DOHH2 (cell line): ENCODE measurements at regions not wholly inside any gene's neighbourhood (a gene's known extent, or its start where the extent isn't known, plus 50 kb on each side); places are given as distances from the start of the nearest gene placed in this dataset.

Source experiments
- H3F3A ChIP-seq: fragments of 200-600 bp; sonication (generic), shearing (Covaris generic); 2 replicates; pipeline ENCODE4 v1.6.0; 2016; ENCODE audit warnings: antibody characterized with exemption, mild to moderate bottlenecking; ENCODE audit not compliant: control insufficient read depth, insufficient read depth
- H3K27ac ChIP-seq: fragments of 200-600 bp; sonication (generic); 2 replicates; pipeline ENCODE4 v1.5.1; 2014; ENCODE audit warnings: low read depth, mild to moderate bottlenecking, low read length, moderate library complexity
- H3K27me3 ChIP-seq: fragments of 200-600 bp; sonication (generic); 2 replicates; pipeline ENCODE4 v1.6.1; 2014; ENCODE audit warnings: mild to moderate bottlenecking, low read length, mixed read lengths; ENCODE audit not compliant: control insufficient read depth
- H3K36me3 ChIP-seq: fragments of 200-600 bp; sonication (generic); 2 replicates; pipeline ENCODE4 v1.6.1; 2014; ENCODE audit warnings: mild to moderate bottlenecking, low read length, moderate library complexity, mixed read lengths; ENCODE audit not compliant: control insufficient read depth
- H3K4me1 ChIP-seq: fragments of 200-600 bp; sonication (generic); 2 replicates; pipeline ENCODE4 v1.6.1; 2014; ENCODE audit warnings: mild to moderate bottlenecking, low read length, mixed read lengths; ENCODE audit not compliant: control insufficient read depth
- H3K4me2 ChIP-seq: fragments of 200-600 bp; sonication (generic); 2 replicates; pipeline ENCODE4 v1.6.0; 2014; ENCODE audit warnings: mild to moderate bottlenecking, low read length, moderate library complexity
- H3K4me3 ChIP-seq: fragments of 200-600 bp; sonication (generic); 2 replicates; pipeline ENCODE4 v1.5.1; 2014; ENCODE audit warnings: mild to moderate bottlenecking, low read length, mixed read lengths
- H3K79me2 ChIP-seq: fragments of 200-600 bp; sonication (generic); 2 replicates; pipeline ENCODE4 v1.6.1; 2014; ENCODE audit warnings: mild to moderate bottlenecking, low read length, mixed read lengths; ENCODE audit not compliant: control insufficient read depth
- H3K9me2 ChIP-seq: fragments of 200-600 bp; sonication (generic); replicated peaks from 2 replicates; pipeline ENCODE4 v1.6.1; 2014; ENCODE audit warnings: mild to moderate bottlenecking, low read length, mixed read lengths; ENCODE audit not compliant: control insufficient read depth
- H3K9me3 ChIP-seq: fragments of 200-600 bp; sonication (generic); 2 replicates; pipeline ENCODE4 v1.6.1; 2014; ENCODE audit warnings: antibody characterized with exemption, low read length, mixed read lengths; ENCODE audit not compliant: control insufficient read depth, insufficient read depth
- H4K20me1 ChIP-seq: fragments of 200-600 bp; sonication (generic); 2 replicates; pipeline ENCODE4 v1.6.0; 2014; ENCODE audit warnings: low read depth, mild to moderate bottlenecking, antibody characterized with exemption, low read length, moderate library complexity; ENCODE audit not compliant: control insufficient read depth, insufficient read depth
- CTCF ChIP-seq: fragments of 200-600 bp; sonication (generic); IDR thresholded peaks from one replicate; pipeline ENCODE4 v1.5.1; 2014; ENCODE audit warnings: antibody characterized with exemption, mild to moderate bottlenecking, low read depth, low read length; ENCODE audit not compliant: poor library complexity, severe bottlenecking
- EZH2phosphoT487 ChIP-seq: fragments of 200-600 bp; sonication (generic); IDR thresholded peaks from 2 replicates; pipeline ENCODE4 v1.6.1; 2017; ENCODE audit warnings: borderline replicate concordance, mild to moderate bottlenecking, antibody characterized with exemption, low read length, moderate library complexity, mixed read lengths

DNA sequence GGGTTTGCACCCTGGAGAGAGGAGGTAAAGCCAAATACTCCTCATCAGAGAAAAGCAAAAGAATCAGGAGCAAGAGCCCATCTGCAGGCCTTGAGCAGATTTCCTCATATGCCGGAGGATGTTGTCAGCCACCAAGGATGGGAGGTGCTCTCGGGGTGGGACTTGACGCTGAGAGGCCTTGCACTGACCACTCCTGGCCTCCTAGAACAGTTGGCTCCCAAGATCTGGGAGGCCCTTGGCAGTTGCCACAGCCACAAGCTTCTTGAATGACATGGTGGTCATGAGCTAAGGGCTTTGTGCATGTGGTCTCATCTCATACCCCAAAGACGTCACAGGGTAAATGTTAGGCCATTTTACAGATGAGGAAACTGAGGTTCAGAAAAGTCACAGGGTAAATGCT is 75.2 kb upstream of the PMEPA1 start:
- no peaks in the 10 kb centered on the region for H3K9me2 ChIP-seq
- no peaks in the 10 kb centered on the region for H3K4me1 ChIP-seq
- H4K20me1 ChIP-seq: no peaks in the 10 kb centered on the region
- no peaks in the 10 kb centered on the region for H3K79me2 ChIP-seq
- no peak for TF ChIP-seq EZH2phosphoT487
- no peak for TF ChIP-seq CTCF
- H3K4me2 ChIP-seq: no peak overlapping the region
- no peaks in the 10 kb centered on the region for H3K36me3 ChIP-seq
- no peaks in the 10 kb centered on the region for H3F3A ChIP-seq
- no peak overlapping the region for H3K27ac ChIP-seq
- peaks cover 13% of the 10 kb centered on the region for H3K27me3 ChIP-seq
- H3K4me3 ChIP-seq: no peak overlapping the region
- H3K9me3 ChIP-seq: no peaks in the 10 kb centered on the region

DNA sequence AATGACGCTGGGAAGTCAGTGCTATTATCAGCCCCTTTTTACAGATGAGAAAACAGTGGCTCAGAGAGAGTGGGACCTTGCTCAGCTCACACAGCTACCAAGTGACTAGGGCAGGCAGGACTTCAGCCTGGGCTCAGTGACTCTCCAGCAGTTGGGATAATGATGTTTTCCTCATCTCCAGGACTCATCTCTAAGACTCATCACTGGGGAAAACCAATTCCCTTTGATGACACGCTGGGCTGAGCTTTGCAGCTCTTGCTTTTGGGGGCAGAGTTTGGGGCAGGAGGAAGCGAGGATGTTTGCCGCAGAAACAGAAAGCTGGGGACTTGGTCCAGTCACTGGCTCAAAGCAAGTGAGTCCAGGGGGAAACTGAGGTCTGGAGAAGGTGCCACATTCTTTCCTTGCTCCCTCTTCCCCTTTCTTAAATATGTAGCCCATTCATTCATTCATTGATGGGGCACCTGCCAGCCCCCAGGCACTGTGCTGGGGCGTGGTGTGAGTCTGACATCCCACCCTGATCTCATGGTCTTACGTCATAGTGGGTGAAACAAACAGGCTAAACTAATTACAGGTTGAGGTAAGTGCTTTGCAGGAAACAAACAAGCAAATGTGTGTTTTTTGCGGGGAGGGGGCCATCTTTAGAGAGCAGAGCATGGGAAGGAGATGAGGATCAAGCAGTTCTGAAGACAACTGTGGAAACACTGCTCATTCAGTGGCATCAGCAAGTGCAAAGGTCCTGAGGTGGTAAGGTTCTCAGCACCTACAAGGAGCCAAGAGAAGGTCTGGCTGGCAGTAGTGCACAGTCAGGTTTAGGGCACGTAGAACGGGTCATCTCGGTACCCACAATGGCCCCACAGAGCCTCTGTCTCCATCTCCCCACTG is 74.4 kb upstream of the PMEPA1 start:
- no peak overlapping the region for H3K4me2 ChIP-seq
- H3K27ac ChIP-seq: no peak overlapping the region
- TF ChIP-seq EZH2phosphoT487 (no peak), CTCF (no peak)
- H3K9me3 ChIP-seq: no peaks in the 10 kb centered on the region
- H3K4me3 ChIP-seq: no peak overlapping the region
- no peaks in the 10 kb centered on the region for H3K36me3 ChIP-seq
- H3F3A ChIP-seq: no peaks in the 10 kb centered on the region
- H3K4me1 ChIP-seq: no peaks in the 10 kb centered on the region
- H3K9me2 ChIP-seq: no peaks in the 10 kb centered on the region
- H4K20me1 ChIP-seq: no peaks in the 10 kb centered on the region
- H3K27me3 ChIP-seq: peaks cover 18% of the 10 kb centered on the region
- no peaks in the 10 kb centered on the region for H3K79me2 ChIP-seq

GRCh38 chr20:57783196-57783595 is 73.4 kb upstream of the PMEPA1 start:
- H3K4me2 ChIP-seq: no peak overlapping the region
- TF ChIP-seq EZH2phosphoT487: no peak
- no peaks in the 10 kb centered on the region for H3K9me3 ChIP-seq
- H3K4me1 ChIP-seq: peaks cover 1% of the 10 kb centered on the region
- no peak overlapping the region for H3K27ac ChIP-seq
- H3F3A ChIP-seq: no peaks in the 10 kb centered on the region
- H3K36me3 ChIP-seq: no peaks in the 10 kb centered on the region
- H3K27me3 ChIP-seq: peaks cover 23% of the 10 kb centered on the region
- H4K20me1 ChIP-seq: no peaks in the 10 kb centered on the region
- H3K9me2 ChIP-seq: no peaks in the 10 kb centered on the region
- H3K4me3 ChIP-seq: no peak overlapping the region
- H3K79me2 ChIP-seq: no peaks in the 10 kb centered on the region

DNA sequence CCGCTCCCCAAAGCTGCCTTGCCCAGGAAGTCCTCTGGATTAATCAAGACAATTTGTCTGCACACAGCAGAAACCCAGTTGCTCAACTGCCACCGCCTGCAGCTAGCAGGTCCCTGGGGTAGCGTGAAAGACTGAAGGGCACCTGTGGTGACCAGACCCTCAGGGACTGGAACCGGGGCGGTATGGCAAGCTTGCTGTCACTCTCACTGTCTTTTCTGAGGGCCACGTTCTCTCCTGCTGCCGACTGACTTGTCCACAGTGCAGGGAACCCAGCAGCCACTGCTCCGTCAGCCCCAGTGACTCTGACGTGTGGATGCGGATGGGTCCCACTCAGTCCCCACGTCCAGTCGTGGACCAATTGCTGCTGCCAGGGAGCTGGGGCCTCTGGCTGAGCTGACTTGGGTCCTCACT is 72.8 kb upstream of the PMEPA1 start:
- Histone ChIP-seq H3K9me2 (no peaks in the 10 kb centered on the region), H3K4me2 (no peak overlapping the region), H3K9me3 (no peaks in the 10 kb centered on the region), H3K4me1 (peaks cover 6% of the 10 kb centered on the region), H3F3A (no peaks in the 10 kb centered on the region), H3K36me3 (no peaks in the 10 kb centered on the region), H4K20me1 (no peaks in the 10 kb centered on the region), H3K4me3 (no peak overlapping the region), H3K79me2 (no peaks in the 10 kb centered on the region), H3K27me3 (peaks cover 23% of the 10 kb centered on the region), H3K27ac (no peak overlapping the region)
- no peak for TF ChIP-seq CTCF
- no peak for TF ChIP-seq EZH2phosphoT487
